HG03175 (cell line): ENCODE measurements at regions not wholly inside any gene's neighbourhood (a gene's known extent, or its start where the extent isn't known, plus 50 kb on each side); places are given as distances from the start of the nearest gene placed in this dataset.
"Not testable (repeated sequence)": the region's sequence is repeated elsewhere in the genome, so short reads cannot be mapped to it uniquely, and the experiment has no call there.

Experiments used
- ATAC-seq: cut with Tn5 transposase; IDR thresholded peaks from one replicate; pipeline ENCODE4 v1.9.1; 2021; ENCODE audit warnings: mild to moderate bottlenecking, moderate library complexity; ENCODE audit not compliant: unreplicated experiment

DNA sequence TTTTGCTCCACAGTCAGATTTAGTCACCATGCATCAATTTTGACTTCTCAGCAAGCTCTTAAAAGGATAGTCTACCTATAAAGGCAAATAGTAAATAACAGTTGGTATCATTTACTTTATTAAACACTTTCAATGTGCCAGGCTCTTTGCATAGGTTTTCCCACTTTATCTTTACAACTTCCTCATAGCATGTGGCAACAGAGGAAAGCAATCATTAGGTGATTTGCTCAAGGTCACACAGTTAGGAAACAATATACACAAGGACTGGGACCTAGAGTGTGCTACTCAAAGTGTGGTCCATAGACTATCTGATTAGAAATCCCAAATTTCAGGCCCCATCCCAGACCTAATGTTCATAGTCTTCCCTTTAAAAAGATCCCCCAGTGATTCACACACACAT, 212.3 kb downstream of the MTERF1 start:
- ATAC-seq, result no peak

DNA sequence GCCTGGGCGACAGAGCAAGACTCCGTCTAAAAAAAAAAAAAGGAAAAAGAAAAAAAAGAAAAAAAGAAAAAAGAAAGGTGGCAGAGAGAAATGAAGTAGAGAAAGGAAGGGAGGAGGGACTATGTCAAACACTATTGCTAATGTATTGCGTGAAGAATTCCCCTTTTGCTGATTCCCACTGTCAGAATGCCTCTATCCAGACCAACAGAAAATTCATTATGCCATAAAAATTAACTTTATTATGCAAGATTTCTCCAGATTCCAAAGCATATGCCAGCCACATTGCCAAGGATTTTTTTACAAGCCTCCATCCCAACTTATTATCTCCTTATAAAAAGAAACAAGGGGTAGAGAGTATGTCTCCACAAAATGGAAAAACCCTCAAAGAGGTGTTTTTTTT, 209.3 kb downstream of the MTERF1 start:
- no peak for ATAC-seq

DNA sequence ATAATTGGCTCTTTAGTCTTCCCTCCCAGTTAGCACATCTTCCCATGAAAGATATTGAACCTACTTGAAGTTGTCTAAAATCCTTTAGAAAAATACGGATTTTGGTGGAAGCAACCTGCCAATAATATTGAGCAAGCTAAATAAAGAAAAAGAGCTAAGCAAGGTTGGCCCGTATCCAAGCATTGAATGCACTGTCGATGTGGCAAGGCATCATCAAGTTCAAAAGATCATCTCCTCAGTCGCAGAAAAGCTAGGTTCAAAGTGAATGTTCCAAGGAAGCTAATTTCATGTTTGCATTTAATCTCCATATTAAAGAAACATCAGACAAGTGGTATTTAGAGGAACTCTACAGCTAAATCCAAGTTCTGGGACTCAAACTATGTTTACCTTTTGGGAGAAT, 206.0 kb downstream of the MTERF1 start:
- ATAC-seq, result no peak

DNA sequence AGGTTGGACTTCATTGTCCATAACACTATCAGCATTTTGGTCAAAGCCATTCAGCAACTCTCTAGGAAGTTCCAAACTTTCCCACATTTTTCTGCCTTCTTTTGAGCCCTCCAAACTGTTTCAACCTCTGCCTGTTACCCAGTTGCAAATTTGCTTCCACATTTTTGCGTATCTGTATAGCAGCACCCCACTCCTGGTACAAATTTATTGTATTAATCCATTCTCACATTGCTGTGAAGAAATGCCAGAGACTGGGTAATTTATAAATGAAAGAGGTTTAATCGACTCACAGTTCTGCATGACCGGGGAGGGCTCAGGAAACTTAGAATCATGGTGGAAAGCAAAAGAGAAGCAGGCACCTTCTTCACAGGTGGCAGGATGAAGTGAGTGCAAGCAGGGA, 198.8 kb downstream of the MTERF1 start:
- ATAC-seq, result no peak

DNA sequence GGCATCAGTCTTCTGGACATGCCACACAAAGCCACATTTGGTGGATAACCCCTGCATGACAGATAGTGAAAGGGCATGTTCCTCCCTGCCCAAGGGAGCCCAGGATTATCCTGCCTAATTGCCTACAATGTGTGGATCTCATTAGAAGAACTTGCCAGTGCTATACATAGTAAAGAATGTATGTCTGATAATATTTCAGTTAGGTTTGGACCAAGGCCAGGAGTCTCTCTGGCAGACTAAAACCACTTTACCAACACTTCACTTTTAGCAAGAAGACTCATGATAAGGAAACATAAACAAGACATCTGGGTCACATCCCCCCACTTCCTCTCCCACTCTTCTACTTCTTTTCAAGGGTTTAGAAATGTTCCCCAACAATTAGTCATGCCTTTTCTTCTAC, 196.7 kb downstream of the MTERF1 start:
- no peak for ATAC-seq

DNA sequence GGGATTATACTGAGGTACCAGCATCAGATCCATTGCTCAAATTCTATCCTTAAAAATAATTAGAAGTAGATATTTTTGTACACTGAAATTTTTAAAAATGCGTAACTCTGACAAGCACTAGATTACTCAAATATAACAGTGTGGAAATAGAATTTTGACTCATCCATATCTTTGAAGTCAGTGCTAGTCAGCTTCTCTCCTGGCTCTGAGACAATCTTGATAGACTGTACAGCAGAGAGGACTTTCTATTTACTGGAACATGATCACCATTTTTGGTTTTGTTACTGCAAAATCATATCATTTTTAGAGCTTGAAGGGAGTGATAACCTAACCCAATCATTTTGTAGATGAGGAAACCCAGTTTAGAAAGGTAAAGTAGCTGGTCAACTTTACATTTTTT, 195.0 kb downstream of the MTERF1 start:
- ATAC-seq, result no peak

DNA sequence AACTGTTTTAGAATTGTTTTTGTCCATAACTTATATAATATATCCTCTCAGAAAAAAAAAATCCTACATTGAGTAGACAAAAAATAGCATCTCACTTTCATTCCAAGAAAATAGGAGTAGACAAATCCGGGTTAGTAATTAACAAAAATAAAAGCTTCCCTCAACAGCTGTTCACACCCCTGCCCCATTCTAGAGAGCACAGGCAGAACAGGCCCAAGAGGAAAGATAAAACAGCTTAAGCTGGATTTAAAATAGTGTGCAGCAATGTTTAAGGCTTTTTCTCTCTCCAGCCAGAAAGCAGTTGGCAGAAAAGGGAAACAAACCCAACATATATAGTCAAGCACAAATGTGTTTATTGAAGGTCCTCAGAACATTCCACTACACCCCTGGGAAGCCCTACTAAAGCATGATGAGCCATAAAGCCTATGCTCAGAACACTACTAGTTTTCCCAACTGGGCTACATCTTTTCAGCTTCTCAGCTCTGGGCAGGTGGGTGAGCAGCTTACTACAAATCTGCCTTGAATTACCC, 189.9 kb downstream of the MTERF1 start:
- no peak for ATAC-seq

DNA sequence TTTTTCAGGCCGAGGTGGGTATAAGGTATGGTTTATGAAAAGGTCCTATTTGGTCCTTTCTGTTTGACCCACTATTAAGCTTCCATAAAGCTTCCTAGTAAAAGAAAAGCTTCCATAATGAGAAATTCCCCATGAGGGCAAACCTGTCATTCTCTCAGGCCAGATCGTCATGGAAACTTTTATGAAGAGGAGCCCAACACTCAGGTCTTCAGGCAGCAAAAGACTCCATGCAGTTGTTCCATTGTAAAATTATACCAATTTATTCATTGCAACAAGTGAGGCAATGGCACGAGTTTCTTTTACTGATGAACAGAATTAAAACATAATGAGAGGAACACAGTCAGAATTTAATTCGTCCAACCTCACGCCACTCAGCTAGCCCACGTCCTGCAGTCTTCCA, 188.6 kb downstream of the MTERF1 start:
- no peak for ATAC-seq

DNA sequence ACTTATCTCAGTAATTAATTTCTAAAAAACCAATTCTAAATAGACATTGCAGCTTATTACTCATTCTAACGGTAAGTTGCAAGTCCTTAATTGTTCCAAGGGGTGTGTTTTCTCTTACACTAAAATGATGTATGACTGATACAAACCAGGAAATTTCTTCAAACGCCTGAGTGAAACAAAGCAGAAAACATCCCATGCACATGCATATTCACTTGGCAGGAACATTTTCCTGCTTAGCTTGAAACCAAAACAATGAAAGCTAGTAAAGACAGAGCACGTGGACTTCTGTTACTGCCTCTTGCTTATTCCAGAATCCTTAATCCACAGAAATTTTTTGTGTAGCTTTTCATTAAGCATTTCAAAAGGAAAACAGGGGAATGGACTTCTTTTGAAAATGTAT, 187.7 kb downstream of the MTERF1 start:
- no peak for ATAC-seq

DNA sequence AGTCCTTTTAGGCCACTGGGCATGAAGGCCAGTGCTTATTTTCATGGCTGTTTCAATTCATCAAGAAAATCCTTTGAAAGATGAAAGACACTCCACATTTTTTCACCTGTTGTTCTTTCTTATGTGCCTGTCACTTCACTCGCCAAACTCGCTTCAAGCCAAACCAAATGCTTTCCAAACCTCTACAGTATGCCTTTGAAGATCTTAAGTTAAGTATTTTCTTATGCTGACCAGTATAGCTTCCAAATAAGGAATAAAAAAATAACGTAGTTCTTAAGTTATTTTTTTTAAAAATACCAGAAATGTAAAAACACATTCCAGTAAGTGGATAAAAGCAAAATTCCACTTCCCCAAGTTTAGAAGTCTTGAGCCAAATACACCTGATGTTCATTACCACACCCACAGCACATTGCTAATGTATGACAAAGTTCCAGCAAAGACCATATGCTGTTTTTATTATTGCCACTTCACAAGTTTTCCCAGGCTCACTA, 186.1 kb downstream of the MTERF1 start:
- ATAC-seq, result no peak

DNA sequence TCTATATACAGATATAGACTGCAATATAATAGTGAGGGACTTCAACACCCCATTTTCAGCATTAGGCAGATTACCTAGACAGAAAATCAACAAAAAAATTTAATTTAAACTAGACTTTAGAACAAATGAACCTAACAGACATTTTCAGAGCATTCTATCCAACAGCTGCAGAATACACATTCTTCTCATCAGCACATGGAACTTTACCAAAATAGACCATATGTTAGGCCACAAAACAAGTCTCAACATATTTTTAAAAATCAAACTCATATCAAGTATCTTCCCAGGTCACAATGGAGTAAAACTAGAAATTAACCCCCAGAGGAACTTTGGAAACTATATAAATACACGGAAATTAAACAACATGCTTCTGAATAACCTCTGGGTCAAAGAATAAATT, 169.6 kb downstream of the MTERF1 start:
- ATAC-seq, result no peak

DNA sequence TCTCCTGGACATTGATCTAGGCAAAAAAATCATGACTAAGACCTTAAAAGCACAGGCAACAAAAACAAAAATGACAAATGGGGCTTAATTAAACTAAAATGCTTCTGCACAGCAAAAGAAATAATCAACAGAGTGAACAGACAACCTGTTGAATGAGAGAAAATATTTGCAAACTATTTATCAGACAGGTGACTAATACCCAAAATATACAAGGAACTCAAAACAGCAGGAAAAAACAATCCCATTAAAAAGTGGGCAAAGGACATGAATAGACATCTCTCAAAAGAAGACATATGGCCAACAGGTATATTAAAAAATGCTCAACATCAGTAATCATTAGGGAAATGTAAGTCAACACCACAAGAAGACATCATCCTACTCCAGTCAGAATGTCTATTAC, 166.8 kb downstream of the MTERF1 start:
- no peak for ATAC-seq

DNA sequence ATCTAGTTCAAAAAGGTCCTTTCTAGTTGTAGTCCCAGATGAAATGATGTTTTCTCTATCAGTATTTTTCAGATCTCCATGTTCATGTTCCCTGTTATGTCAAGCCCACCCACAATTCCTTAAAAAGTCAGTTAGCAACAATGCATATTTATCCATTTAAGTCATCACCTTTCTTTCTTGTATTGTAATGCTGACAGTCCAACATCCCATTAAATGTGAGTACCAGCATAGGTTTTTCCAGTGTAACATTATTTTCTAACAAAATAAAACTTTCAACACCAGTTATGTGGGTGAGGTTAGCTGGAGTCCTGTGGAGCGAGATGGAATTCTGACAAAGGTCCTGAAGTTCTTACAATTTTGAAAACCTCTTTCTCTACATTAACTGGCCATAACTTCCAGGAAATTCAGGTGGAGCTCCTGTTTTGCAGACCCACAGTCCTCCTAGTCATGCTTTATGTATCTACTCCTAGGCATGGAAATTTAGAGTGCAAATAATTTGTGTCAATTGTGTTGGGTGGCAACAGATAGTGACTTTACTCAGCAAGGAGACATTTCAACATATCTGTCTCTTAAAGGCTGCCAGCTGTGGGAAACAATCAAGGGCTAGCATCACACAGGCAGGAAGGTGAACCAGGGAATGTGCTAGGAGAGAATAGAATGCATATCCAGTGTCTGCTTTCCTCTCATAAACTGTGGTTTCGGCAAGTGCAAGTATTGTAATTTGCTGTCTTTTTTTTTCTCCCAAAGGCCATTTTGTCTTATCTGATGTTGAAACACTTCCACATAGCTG, 162.6 kb downstream of the MTERF1 start:
- no peak for ATAC-seq

DNA sequence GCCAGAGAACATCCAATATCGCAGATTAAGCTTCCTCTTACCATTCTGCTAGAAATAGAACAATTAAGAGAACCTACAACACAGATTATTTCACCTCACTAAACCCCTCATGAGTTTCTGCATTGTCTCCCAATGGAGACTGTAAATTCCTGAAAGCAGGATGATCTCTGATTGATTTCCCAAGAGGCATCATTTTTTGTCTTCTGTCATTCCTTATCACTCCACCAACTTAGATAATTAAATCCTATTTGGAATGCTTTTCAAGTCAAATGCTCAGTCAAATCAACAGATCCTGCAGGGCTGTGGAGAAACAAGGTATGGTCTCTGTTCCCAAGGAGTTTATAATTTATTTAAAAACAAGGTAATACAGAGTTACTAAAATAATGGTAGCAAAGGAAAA, 161.5 kb downstream of the MTERF1 start:
- no peak for ATAC-seq

DNA sequence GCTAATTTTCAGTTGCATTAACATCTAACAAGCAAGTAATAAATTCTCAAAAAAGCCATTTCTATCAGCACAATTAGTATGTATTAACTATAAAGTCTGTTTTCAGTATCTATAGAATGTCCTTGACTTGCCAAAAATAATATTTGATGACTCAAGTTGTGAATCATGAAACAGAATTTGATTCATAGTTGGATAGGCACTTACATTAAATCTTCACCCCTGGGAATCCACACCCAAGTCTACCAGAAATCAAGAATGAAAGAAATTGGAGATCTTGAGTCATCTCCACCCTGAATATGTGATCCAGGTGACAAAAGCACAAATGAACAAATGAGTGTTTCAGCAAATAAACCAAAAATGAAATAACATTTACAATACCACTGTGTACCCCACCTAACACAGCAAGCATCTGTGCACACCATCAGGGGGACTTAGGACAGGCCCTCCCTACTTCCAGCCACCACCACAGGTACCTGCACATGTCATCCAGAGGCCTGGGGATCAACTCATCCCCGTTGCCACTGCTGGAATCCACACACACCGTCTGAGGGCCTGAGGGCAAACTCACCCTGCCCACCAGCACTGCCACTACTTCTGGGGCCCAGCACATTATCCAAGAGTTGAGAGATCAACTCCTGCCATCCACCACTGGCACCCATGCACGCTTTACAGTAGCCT, 160.1 kb downstream of the MTERF1 start:
- ATAC-seq, result no peak

DNA sequence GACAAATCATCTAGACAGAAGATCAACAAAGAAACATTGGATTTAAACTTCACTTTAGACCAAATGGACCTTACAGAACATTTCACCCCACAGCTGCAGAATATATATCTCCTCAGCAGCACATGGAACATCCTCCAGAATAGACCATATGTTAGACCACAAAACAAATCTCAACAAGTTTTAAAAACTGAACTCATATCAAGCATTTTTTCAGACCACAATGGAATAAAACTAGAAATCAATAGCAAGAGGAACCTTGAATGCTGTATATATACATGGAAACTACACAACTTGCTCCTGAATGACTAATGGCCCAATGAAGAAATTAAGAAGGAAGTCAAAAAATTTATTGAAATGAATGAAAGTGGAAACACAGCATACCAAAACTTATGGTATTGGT, 157.7 kb downstream of the MTERF1 start:
- ATAC-seq, result no peak

DNA sequence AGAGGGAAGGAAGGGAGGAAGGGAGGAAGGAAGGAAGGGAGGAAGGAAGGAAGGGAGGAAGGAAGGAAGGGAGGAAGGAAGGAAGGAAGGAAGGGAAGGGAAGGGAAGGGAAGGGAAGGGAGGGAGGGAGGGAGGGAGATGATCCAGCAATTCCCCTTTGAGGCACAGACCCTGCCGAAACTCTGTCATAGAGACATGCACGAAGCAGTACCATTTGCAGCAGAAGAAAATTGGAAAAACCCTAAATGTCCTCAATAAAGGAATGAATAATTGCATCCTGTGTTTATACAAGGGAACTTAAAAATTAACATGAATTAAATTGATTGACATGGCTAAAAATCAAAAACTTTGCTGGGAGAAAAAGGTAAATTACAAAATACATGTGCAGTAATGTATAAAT, 151.5 kb downstream of the MTERF1 start:
- ATAC-seq, result not testable (repeated sequence)

DNA sequence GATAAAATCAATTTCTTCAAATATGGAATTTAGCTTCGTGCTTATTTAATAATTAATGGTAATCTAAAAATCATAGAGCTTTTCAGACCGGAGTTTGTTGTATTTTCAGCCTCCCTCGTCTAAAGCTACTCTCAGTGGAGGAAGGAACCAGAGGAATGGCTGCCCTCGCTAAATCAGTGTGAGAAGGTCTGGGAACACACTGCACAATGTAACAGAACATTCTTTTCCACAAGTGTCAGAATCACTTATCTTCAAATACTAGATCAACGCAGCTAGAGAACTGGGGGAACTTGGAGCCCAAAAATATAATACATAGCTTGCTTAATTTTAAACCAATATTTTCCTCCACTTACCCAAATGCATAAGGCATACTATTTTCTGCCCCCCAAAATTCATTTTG, 148.5 kb downstream of the MTERF1 start:
- ATAC-seq, result no peak

DNA sequence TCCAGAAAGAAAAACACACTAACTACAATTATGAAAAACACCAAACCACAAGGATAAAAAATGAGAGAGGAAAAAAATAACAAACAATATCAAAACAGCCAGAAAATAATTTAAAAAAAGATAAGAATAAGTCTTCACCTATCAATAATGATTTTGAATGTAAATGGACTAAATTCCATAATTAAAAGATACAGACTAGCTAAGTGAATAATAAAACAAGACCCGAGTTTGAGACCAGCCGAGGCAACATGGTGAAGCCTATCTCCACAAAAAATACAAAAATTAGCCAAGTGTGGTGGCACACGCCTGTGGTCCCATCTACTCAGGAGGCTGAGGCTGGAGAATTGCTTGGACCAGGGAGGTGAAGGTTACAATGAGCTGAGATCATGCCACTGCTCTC, 131.1 kb downstream of the MTERF1 start:
- ATAC-seq, result no peak

DNA sequence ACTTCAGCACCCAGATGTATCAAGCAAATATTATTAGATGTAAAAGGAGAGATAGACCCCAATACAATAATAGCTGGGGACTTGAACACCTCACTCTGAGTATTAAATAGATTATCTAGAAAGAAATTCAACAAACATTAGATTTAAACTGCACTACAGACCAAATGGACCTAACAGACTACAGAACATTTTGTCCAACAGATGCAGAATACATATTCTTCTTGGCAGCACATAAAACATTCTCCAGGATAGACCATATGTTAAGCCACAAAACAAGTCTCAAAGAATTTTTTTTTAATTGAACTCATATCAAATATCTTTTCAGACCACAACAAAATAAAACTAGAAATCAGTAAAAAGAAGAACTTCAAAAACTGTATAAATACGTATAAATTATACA, 130.4 kb downstream of the MTERF1 start:
- ATAC-seq, result no peak

DNA sequence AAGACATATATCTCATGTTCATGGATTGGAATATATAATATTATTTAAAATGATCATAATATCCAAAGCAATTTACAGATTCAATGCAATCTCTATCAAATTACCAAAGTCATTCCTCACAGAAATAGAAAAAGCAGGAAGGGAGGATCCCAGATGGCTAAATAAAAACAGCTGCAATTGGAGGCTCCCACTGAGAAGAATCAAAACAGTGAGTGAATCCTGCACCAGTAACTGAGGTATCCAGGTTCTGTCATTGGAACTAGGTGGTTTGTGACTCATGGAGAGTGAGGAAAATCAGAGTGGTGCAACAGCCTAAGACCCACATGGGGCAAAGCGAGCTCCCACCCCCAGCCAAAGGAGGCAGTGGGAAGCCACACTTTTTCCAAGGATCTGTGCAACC, 128.4 kb downstream of the MTERF1 start:
- no peak for ATAC-seq

DNA sequence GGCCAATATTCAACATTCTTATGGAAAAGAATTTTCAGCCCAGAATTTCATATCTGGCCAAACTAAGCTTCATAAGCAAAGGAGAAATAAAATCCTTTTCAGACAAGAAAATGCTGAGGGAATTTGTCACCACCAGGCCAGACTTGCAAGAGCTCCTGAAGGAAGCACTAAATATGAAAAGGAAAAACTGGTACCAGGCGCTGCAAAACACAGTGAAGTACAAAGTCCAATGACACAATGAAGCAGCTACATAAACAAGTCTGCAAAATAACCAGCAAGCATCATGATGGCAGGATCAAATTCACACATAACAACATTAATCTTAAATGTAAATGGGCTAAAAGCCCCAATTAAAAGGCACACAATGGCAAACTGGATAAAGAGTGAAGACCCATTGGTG, 126.2 kb downstream of the MTERF1 start:
- ATAC-seq, result not testable (repeated sequence)
